HG03457 (cell line): ENCODE measurements at regions not wholly inside any gene's neighbourhood (a gene's known extent, or its start where the extent isn't known, plus 50 kb on each side); places are given as distances from the start of the nearest gene placed in this dataset.

Experiments used
- ATAC-seq: cut with Tn5 transposase; IDR thresholded peaks from one replicate; pipeline ENCODE4 v1.9.1; 2021; ENCODE audit warnings: moderate number of reproducible peaks; ENCODE audit not compliant: unreplicated experiment

- ATAC-seq: no peak
These were observed 414.0 kb downstream of the SLC4A3 start for GRCh38 chr2:220041447-220041846.

DNA sequence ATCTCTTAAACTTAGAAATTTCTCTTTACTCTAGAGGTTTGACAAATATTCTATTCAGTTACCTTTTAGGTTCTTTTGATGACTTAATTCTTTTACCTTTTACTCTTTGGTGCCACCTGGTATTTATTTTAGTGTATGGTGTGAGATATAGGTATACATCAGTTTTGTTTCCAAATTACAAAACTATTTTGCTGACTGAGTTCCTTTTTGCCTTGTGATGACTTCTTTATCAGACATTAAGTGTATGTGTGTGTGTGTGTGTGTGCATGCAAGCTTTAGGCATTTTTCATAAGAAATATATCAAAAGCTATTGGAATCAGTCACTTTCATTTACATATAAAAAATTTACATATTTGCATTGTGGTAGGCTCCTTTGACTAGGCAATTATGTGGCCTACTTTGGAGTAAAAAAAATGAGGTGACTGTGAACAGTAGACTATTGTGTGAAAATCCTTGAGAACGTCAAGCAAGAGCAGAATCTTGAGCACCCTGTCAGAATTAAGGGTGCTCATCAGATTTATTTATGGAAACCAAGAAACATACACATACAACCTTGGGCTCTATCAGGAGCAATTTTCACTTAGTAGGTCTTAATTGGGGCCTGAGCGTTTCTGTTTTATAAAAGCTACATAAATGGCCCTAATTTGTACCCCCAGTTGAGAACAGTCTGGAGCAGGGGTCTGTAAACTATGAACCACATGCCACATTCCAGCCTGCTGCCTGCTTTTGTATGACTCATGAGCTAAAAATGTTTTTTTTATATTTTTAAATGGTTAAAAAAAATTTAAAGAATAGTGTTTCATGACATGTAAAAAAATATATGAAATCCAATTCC, 415.9 kb downstream of the SLC4A3 start:
- ATAC-seq: no peak

DNA sequence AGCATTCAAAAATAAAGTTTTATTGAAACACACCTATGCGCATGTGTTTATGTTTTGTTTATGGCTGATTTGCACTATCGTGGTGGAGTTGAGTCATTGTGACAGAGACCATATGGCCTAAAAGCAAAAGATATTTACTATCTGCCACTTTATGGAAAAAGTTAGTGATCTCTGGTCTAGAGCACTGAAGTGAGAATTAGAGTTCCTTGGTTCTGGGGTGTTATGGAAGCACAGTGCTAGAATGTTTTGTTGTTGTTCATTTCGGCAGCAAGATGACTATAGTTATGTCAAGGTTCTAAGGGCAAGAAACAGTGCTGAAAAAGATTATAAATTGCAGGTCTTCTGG, 416.5 kb downstream of the SLC4A3 start:
- ATAC-seq: no peak

- ATAC-seq: no peak
These were observed 417.0 kb downstream of the SLC4A3 start for GRCh38 chr2:220044383-220044782.

DNA sequence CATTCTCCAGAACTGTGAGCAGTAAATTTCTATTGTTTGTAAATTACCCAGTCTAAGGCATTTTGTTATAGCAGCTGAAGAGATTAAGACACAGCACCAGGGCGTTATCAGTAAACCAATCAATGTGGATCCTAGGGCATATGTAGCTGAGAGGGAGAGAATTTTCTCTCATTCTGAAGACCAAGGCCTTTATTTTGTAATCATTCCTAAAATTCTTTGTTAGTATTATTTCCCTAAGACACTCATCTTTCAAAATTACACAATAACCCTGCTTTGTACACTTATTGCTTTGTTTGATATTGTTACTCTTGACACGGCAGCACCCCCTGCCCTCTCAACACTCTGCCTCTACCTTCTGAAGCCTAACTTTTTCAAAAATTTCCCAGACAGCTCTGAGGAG, 419.1 kb downstream of the SLC4A3 start:
- ATAC-seq: no peak

- ATAC-seq: no peak
These were observed 424.3 kb downstream of the SLC4A3 start for GRCh38 chr2:220051716-220052115.

- no peak for ATAC-seq
These were observed 426.5 kb downstream of the SLC4A3 start for GRCh38 chr2:220053919-220054318.

GRCh38 chr2:220057391-220057790, 430.0 kb downstream of the SLC4A3 start:
- no peak for ATAC-seq

GRCh38 chr2:220057916-220058315, 430.5 kb downstream of the SLC4A3 start:
- ATAC-seq: no peak

- ATAC-seq: no peak
These were observed 436.9 kb downstream of the SLC4A3 start for GRCh38 chr2:220064111-220065030.

- ATAC-seq: no peak
These were observed 438.2 kb downstream of the SLC4A3 start for GRCh38 chr2:220065581-220065980.

- ATAC-seq: no peak
These were observed 441.4 kb downstream of the SLC4A3 start for GRCh38 chr2:220068846-220069245.

GRCh38 chr2:220070349-220070748, 442.9 kb downstream of the SLC4A3 start:
- no peak for ATAC-seq

GRCh38 chr2:220071696-220072095, 444.3 kb downstream of the SLC4A3 start:
- no peak for ATAC-seq

DNA sequence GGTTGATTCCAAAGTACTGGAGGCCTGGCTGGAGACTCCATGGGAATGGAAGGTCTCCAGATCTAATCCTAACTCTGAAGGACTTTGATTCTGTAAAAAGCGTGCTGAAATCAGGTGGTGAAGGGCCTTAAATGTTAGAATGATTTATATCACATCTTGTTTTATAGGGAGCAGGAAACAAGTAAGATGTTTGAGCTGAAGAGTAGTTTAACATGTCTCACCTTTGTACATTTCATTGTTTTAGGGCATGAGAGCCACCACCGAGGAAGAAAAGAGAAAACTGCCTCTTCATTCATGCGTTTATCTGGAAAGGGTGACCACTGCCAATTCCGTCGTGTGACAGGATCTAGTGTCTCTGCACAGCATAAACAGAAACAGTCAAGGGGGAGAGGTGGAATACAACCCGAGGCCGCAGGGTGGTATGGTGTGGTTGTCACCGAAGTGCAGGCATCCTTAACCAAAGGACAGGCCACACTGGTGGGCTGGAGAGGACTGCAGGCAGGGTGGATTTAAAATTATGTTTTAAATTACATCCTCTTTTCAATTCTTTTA, 445.3 kb downstream of the SLC4A3 start:
- no peak for ATAC-seq

GRCh38 chr2:220075835-220076234, 448.4 kb downstream of the SLC4A3 start:
- no peak for ATAC-seq

- ATAC-seq: no peak
These were observed 449.3 kb downstream of the SLC4A3 start for GRCh38 chr2:220076734-220077133.

DNA sequence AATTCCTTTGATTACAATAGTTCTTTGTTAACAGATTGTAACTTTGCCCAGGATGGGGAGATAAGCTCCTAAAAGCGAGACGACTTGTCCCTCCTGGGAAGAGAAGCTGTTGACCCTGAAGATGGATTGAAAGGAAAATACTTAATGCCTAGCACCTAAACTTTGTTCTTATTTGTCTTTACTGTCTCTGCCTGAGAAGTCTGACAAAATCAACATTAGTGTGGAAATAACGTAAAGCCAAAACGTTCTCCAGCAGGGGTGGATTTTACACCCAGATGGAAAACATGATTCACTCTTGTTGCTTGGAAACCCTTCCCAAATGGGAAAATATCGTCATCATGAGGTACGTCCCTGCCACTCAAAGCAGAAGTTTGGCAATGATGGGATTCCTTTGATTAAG, 450.1 kb downstream of the SLC4A3 start:
- no peak for ATAC-seq

DNA sequence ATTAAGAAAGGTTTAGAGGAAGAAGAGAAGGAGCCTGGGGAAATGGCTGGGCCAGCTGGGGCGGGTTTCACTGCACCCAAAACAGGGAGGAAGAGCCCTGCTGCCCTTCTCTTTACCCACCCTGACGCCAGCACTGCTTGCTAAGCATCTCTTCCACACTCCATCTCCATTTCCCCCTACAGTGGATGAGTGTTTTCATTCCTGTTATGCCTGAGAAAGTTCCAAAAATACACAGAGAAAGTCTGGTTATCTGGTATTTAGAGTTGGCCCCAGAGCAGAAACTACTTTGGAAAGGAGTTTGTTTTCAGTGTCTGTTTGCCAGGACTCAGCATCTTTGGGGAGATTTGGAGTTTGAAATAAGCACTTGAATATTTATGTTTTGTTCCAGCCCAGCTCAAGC, 451.0 kb downstream of the SLC4A3 start:
- ATAC-seq: no peak

DNA sequence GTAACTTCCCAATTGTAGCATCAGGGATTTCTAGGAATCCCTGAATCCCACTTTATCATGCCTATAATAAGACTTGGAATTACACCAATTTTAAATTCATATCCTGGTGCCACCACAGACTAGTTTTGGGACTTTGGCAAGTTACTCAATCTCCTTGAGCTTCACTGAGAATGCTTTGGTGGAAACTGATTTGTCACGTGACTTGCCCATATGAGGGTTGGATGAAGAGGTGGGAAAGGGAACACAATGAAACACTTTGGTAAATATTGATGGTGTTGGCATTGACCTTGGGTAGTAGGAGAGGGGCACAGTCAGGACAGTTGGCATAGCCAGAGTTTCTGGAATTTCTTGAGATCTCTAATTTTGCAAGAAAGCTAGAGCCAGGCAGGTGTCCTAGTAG, 452.2 kb downstream of the SLC4A3 start:
- ATAC-seq: no peak

- no peak for ATAC-seq
These were observed 453.7 kb downstream of the SLC4A3 start for GRCh38 chr2:220081171-220081570.

- no peak for ATAC-seq
These were observed 462.6 kb downstream of the SLC4A3 start for GRCh38 chr2:220090050-220090449.
